Heart right ventricle (tissue), 16 donors: ENCODE measurements at regions not wholly inside any gene's neighbourhood (a gene's known extent, or its start where the extent isn't known, plus 50 kb on each side); places are given as distances from the start of the nearest gene placed in this dataset.

ENCODE experiments used
- ATAC-seq, 8 donors: fragments of 200-7000 bp; cut with Tn5 transposase; one replicate each; pipeline ENCODE4 v1.9.1; 2020; ENCODE audit warnings: mild to moderate bottlenecking in 8 of 8, moderate library complexity in 8 of 8, moderate number of reproducible peaks in 1 of 8
- DNase-seq, 2 donors: peaks; one replicate each; pipeline ENCODE4 v3.0.0-alpha.2; 2020
- H3K27ac ChIP-seq, 10 donors: fragments of 200-600 bp; sonication (generic) in 2 of 10; one replicate each; pipeline versions ENCODE4 v1.5.0 to v1.8.0; 2020 to 2022; ENCODE audit warnings: mild to moderate bottlenecking in 3 of 10
- H3K27me3 ChIP-seq, 7 donors: fragments of 200-600 bp; one replicate each; pipeline ENCODE4 v1.8.0; 2021 to 2022; ENCODE audit warnings: mild to moderate bottlenecking in 2 of 7
- H3K36me3 ChIP-seq, 9 donors: fragments of 200-600 bp; sonication (generic) in 1 of 9; one replicate each; pipeline versions ENCODE4 v1.5.0 to v1.8.0; 2020 to 2022; ENCODE audit warnings: mild to moderate bottlenecking in 2 of 9
- H3K4me1 ChIP-seq, 9 donors: fragments of 200-600 bp; sonication (generic) in 1 of 9; one replicate each; pipeline versions ENCODE4 v1.5.0 to v1.8.0; 2020 to 2022; ENCODE audit warnings: mild to moderate bottlenecking in 4 of 9
- H3K4me3 ChIP-seq, 10 donors: fragments of 200-600 bp; sonication (generic) in 2 of 10; one replicate each; pipeline versions ENCODE4 v1.5.0 to v1.8.0; 2020 to 2022; ENCODE audit warnings: mild to moderate bottlenecking in 7 of 10, moderate library complexity in 2 of 10
- H3K9me3 ChIP-seq, 11 donors: fragments of 200-600 bp in 10 of 11; sonication (generic) in 2 of 11; one replicate each; pipeline versions ENCODE4 v1.5.0 to v1.8.0; 2013 to 2022; ENCODE audit warnings: mild to moderate bottlenecking in 2 of 11, control low read depth in 1 of 11, moderate library complexity in 1 of 11
- WGBS, 2 donors: extraction: QIAGEN DNeasy Blood & Tissue Kit; methylation state at CpG; one replicate each; pipeline ENCODE4 v1.1.7; 2013; ENCODE audit warnings: inconsistent platforms in 1 of 2; 5-methylcytosine and 5-hydroxymethylcytosine counted together
- intact Hi-C, 10 donors: fragments of 100-400 bp; cut with DNase I; formaldehyde crosslinking; loops; one replicate each; pipeline versions ENCODE4 v1.11.1 to v1.14.2; 2022
- TF ChIP-seq, protein P1 (sequence below), 9 donors: fragments of 200-600 bp; sonication (generic) in 2 of 9; IDR thresholded peaks; one replicate each; pipeline versions ENCODE4 v1.5.0 to v1.8.0; 2021 to 2022; ENCODE audit warnings: antibody characterized with exemption in 9 of 9, mild to moderate bottlenecking in 5 of 9, moderate library complexity in 1 of 9
- donor health status: Arrhythmogenic right ventricular cardiomyopathy.
- donor health status: ischemic (EF 13 %, LVEDD 7.1; RV severe dilation, severe dysfunction).
- donor health status: healthy with polysubstance abuse.
- donor health status: DM: no; HTN: yes; CAD: no.
- donor health status: DM: no; HTN: no; CAD: no.
- donor health status: ischemic (EF 25% LVEDD 6.9; RV normal size, moderate dysfunction).
- donor health status: ischemic (EF 25% LVEDD 5.7; RV mildly dilated, moderate dysfunction).
- donor health status: healthy.
- donor health status: DM: yes; HTN: yes; CAD: no.
- donor health status: Ischemic cardiomyopathy.
- donor health status: ischemic (EF 35%, LVEDD 5.7; RV mildly dilated, moderate dysfunction).
- donor health status: nonischemic (EF 11% LVEDD 7.7; RV severe dilation, severe dysfunction).
- donor health status: DM: yes; HTN: yes; CAD: no.
- donor health status: PGD.
- donor health status: ischemic (EF 29% LVEDD 5.4; RV normal size, mild dysfunction).
- donor health status: nonischemic (EF 23%, LVEDD 6.1; RV moderate dilation, normal function).

GRCh38 chr3:177607589-177607988 is 410.3 kb upstream of the TBL1XR1 start:
- TF ChIP-seq, protein P1, sequence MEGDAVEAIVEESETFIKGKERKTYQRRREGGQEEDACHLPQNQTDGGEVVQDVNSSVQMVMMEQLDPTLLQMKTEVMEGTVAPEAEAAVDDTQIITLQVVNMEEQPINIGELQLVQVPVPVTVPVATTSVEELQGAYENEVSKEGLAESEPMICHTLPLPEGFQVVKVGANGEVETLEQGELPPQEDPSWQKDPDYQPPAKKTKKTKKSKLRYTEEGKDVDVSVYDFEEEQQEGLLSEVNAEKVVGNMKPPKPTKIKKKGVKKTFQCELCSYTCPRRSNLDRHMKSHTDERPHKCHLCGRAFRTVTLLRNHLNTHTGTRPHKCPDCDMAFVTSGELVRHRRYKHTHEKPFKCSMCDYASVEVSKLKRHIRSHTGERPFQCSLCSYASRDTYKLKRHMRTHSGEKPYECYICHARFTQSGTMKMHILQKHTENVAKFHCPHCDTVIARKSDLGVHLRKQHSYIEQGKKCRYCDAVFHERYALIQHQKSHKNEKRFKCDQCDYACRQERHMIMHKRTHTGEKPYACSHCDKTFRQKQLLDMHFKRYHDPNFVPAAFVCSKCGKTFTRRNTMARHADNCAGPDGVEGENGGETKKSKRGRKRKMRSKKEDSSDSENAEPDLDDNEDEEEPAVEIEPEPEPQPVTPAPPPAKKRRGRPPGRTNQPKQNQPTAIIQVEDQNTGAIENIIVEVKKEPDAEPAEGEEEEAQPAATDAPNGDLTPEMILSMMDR (IDR thresholded peaks at IDR 0.05), result no peak
- Histone ChIP-seq H3K36me3 (no peaks in the 10 kb centered on the region), H3K4me1 (peaks cover 0 to 29% (median 20%) of the 10 kb centered on the region in 9 donors), H3K9me3 (peaks cover 0 to 6% (median 0%) of the 10 kb centered on the region in 11 donors), H3K27me3 (no peaks in the 10 kb centered on the region), H3K27ac (no peak overlapping the region), H3K4me3 (no peak overlapping the region)
- intact Hi-C loops, result loop anchor here in 1 of 10 donors (5.0 kb wide), 1 partner anchor 100 kb away; no protein-coding TSS in a partner anchor
- 71 to 72% methylated on average over 5 of the region's 5 CpGs for WGBS, 2 donors
- no peak for DNase-seq
- ATAC-seq, result no peak

GRCh38 chr3:177608443-177608842 is 411.2 kb upstream of the TBL1XR1 start:
- H3K4me3 ChIP-seq, result no peak overlapping the region
- WGBS, 2 donors, result 90 to 91% methylated on average over 1 of the region's 1 CpG
- no peaks in the 10 kb centered on the region for H3K36me3 ChIP-seq
- ATAC-seq (no peak), DNase-seq (no peak)
- H3K27ac ChIP-seq, result no peak overlapping the region
- intact Hi-C loops, result loop anchor here in 1 of 10 donors (5.0 kb wide), 1 partner anchor 99 kb away; no protein-coding TSS in a partner anchor
- H3K9me3 ChIP-seq, result peaks cover 0 to 6% (median 0%) of the 10 kb centered on the region in 11 donors
- peaks cover 0 to 21% (median 12%) of the 10 kb centered on the region in 9 donors for H3K4me1 ChIP-seq
- TF ChIP-seq, protein P1 (IDR thresholded peaks at IDR 0.05), result no peak
- no peaks in the 10 kb centered on the region for H3K27me3 ChIP-seq

GRCh38 chr3:177609613-177610012 is 412.3 kb upstream of the TBL1XR1 start:
- intact Hi-C loops, result loop anchor here in 2 of 10 donors (5.0 to 10.0 kb wide), 3 partner anchors 98 to 555 kb away; no protein-coding TSS in a partner anchor
- no peaks in the 10 kb centered on the region for H3K36me3 ChIP-seq
- no peak overlapping the region for H3K4me3 ChIP-seq
- H3K4me1 ChIP-seq, result peaks cover 0 to 19% (median 11%) of the 10 kb centered on the region in 9 donors
- no peaks in the 10 kb centered on the region for H3K27me3 ChIP-seq
- DNase-seq (no peak), ATAC-seq (no peak)
- peaks cover 0 to 9% (median 0%) of the 10 kb centered on the region in 11 donors for H3K9me3 ChIP-seq
- no peak overlapping the region for H3K27ac ChIP-seq
- TF ChIP-seq, protein P1 (IDR thresholded peaks at IDR 0.05), result no peak

DNA sequence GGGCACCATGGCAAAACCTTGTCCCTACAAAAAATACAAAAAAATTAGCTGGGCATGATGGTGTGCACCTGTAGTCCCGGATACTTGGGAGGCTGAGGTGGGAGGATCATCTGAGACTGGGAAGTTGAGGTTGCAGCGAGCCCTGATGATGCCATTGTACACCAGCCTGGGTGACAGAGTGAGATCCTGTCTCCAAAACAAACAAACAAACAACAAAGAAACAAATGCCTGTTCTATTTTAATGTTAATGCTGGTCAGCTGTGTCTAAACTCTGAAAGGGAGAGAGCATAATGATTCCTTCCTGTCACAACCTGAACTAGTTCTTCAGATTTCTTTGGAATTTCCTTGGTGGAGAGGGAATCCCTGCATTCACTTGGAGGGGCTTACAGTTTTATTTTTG is 413.0 kb upstream of the TBL1XR1 start:
- Histone ChIP-seq H3K4me1 (peaks cover 0 to 25% (median 16%) of the 10 kb centered on the region in 9 donors), H3K27me3 (no peaks in the 10 kb centered on the region), H3K36me3 (no peaks in the 10 kb centered on the region), H3K27ac (peak overlapping the region in 1 of 10 donors; percentile 41), H3K4me3 (no peak overlapping the region), H3K9me3 (peaks cover 0 to 7% (median 0%) of the 10 kb centered on the region in 11 donors)
- DNase-seq (no peak), ATAC-seq (no peak)
- intact Hi-C loops, result loop anchor here in 1 of 10 donors (10.0 kb wide), 2 partner anchors 205 to 555 kb away; no protein-coding TSS in a partner anchor
- WGBS, 2 donors, result 59 to 63% methylated on average over 2 of the region's 2 CpGs
- TF ChIP-seq, protein P1 (IDR thresholded peaks at IDR 0.05), result no peak
